ENCODE measurements at regions not wholly inside any gene's neighbourhood (a gene's known extent, or its start where the extent isn't known, plus 50 kb on each side); places are given as distances from the start of the nearest gene placed in this dataset.
A peak's percentile ranks its signal among the peaks of the same experiment; 100 is the strongest.

- H3K36me3 ChIP-seq (ENCODE audit: control insufficient read depth, insufficient read depth, low read length, severe bottlenecking): no peaks in the 10 kb centered on the region
- H3K9ac ChIP-seq (ENCODE audit: low read length): no peak overlapping the region
- DNase-seq (ENCODE audit: low read depth): no peak
- peaks cover 27% of the 10 kb centered on the region for H3K4me1 ChIP-seq (ENCODE audit: control insufficient read depth, insufficient read depth, low read length)
- no peak overlapping the region for H3K4me3 ChIP-seq (ENCODE audit: low read length)
- H3K27me3 ChIP-seq (replicated peaks; ENCODE audit: control insufficient read depth, insufficient read depth, low read length): no peaks in the 10 kb centered on the region
- H3K9me3 ChIP-seq (ENCODE audit: control insufficient read depth, low read length): peaks cover 2% of the 10 kb centered on the region
Observed at GRCh38 chr7:46449743-46450142, 528.7 kb upstream of the IGFBP3 start.

GRCh38 chr7:46448478-46448877, 527.4 kb upstream of the IGFBP3 start:
- DNase-seq (ENCODE audit: low read depth): no peak
- Histone ChIP-seq H3K4me3 (ENCODE audit: low read length) (no peak overlapping the region), H3K4me1 (ENCODE audit: control insufficient read depth, insufficient read depth, low read length) (peaks cover 20% of the 10 kb centered on the region), H3K9me3 (ENCODE audit: control insufficient read depth, low read length) (peaks cover 2% of the 10 kb centered on the region), H3K27me3 (replicated peaks; ENCODE audit: control insufficient read depth, insufficient read depth, low read length) (no peaks in the 10 kb centered on the region), H3K9ac (ENCODE audit: low read length) (no peak overlapping the region), H3K36me3 (ENCODE audit: control insufficient read depth, insufficient read depth, low read length, severe bottlenecking) (no peaks in the 10 kb centered on the region)

GRCh38 chr7:46446151-46446550, 525.1 kb upstream of the IGFBP3 start:
- H3K36me3 ChIP-seq (ENCODE audit: control insufficient read depth, insufficient read depth, low read length, severe bottlenecking): no peaks in the 10 kb centered on the region
- no peak overlapping the region for H3K9ac ChIP-seq (ENCODE audit: low read length)
- DNase-seq (ENCODE audit: low read depth): no peak
- no peaks in the 10 kb centered on the region for H3K27me3 ChIP-seq (replicated peaks; ENCODE audit: control insufficient read depth, insufficient read depth, low read length)
- peaks cover 13% of the 10 kb centered on the region for H3K4me1 ChIP-seq (ENCODE audit: control insufficient read depth, insufficient read depth, low read length)
- no peak overlapping the region for H3K4me3 ChIP-seq (ENCODE audit: low read length)
- H3K9me3 ChIP-seq (ENCODE audit: control insufficient read depth, low read length): peaks cover 2% of the 10 kb centered on the region

GRCh38 chr7:46444256-46444655, 523.2 kb upstream of the IGFBP3 start:
- no peaks in the 10 kb centered on the region for H3K36me3 ChIP-seq (ENCODE audit: control insufficient read depth, insufficient read depth, low read length, severe bottlenecking)
- no peak overlapping the region for H3K4me3 ChIP-seq (ENCODE audit: low read length)
- H3K4me1 ChIP-seq (ENCODE audit: control insufficient read depth, insufficient read depth, low read length): no peaks in the 10 kb centered on the region
- H3K9me3 ChIP-seq (ENCODE audit: control insufficient read depth, low read length): peaks cover 2% of the 10 kb centered on the region
- no peak overlapping the region for H3K9ac ChIP-seq (ENCODE audit: low read length)
- H3K27me3 ChIP-seq (replicated peaks; ENCODE audit: control insufficient read depth, insufficient read depth, low read length): no peaks in the 10 kb centered on the region
- DNase-seq (ENCODE audit: low read depth): no peak

- no peak for DNase-seq (ENCODE audit: low read depth)
- Histone ChIP-seq H3K9me3 (ENCODE audit: control insufficient read depth, low read length) (peaks cover 20% of the 10 kb centered on the region), H3K9ac (ENCODE audit: low read length) (no peak overlapping the region), H3K4me3 (ENCODE audit: low read length) (no peak overlapping the region), H3K4me1 (ENCODE audit: control insufficient read depth, insufficient read depth, low read length) (no peaks in the 10 kb centered on the region), H3K27me3 (replicated peaks; ENCODE audit: control insufficient read depth, insufficient read depth, low read length) (no peaks in the 10 kb centered on the region), H3K36me3 (ENCODE audit: control insufficient read depth, insufficient read depth, low read length, severe bottlenecking) (no peaks in the 10 kb centered on the region)
Observed at GRCh38 chr7:46440186-46440585, 519.1 kb upstream of the IGFBP3 start.

- H3K9ac ChIP-seq (ENCODE audit: low read length): no peak overlapping the region
- H3K9me3 ChIP-seq (ENCODE audit: control insufficient read depth, low read length): peaks cover 20% of the 10 kb centered on the region
- H3K27me3 ChIP-seq (replicated peaks; ENCODE audit: control insufficient read depth, insufficient read depth, low read length): no peaks in the 10 kb centered on the region
- H3K36me3 ChIP-seq (ENCODE audit: control insufficient read depth, insufficient read depth, low read length, severe bottlenecking): no peaks in the 10 kb centered on the region
- H3K4me1 ChIP-seq (ENCODE audit: control insufficient read depth, insufficient read depth, low read length): peaks cover 15% of the 10 kb centered on the region
- H3K4me3 ChIP-seq (ENCODE audit: low read length): no peak overlapping the region
- DNase-seq (ENCODE audit: low read depth): peak; percentile 88
Observed at GRCh38 chr7:46432708-46433107, 511.6 kb upstream of the IGFBP3 start.

- Histone ChIP-seq H3K9ac (ENCODE audit: low read length) (no peak overlapping the region), H3K4me1 (ENCODE audit: control insufficient read depth, insufficient read depth, low read length) (peaks cover 14% of the 10 kb centered on the region), H3K27me3 (replicated peaks; ENCODE audit: control insufficient read depth, insufficient read depth, low read length) (no peaks in the 10 kb centered on the region), H3K36me3 (ENCODE audit: control insufficient read depth, insufficient read depth, low read length, severe bottlenecking) (no peaks in the 10 kb centered on the region), H3K4me3 (ENCODE audit: low read length) (no peak overlapping the region), H3K9me3 (ENCODE audit: control insufficient read depth, low read length) (no peaks in the 10 kb centered on the region)
- DNase-seq (ENCODE audit: low read depth): no peak
Observed at GRCh38 chr7:46428295-46428694, 507.2 kb upstream of the IGFBP3 start.

- Histone ChIP-seq H3K4me3 (ENCODE audit: low read length) (no peak overlapping the region), H3K4me1 (ENCODE audit: control insufficient read depth, insufficient read depth, low read length) (no peaks in the 10 kb centered on the region), H3K9me3 (ENCODE audit: control insufficient read depth, low read length) (no peaks in the 10 kb centered on the region), H3K9ac (ENCODE audit: low read length) (no peak overlapping the region), H3K36me3 (ENCODE audit: control insufficient read depth, insufficient read depth, low read length, severe bottlenecking) (no peaks in the 10 kb centered on the region), H3K27me3 (replicated peaks; ENCODE audit: control insufficient read depth, insufficient read depth, low read length) (no peaks in the 10 kb centered on the region)
- DNase-seq (ENCODE audit: low read depth): no peak
Observed at GRCh38 chr7:46424934-46425333, 503.9 kb upstream of the IGFBP3 start.

- Histone ChIP-seq H3K36me3 (ENCODE audit: control insufficient read depth, insufficient read depth, low read length, severe bottlenecking) (no peaks in the 10 kb centered on the region), H3K4me1 (ENCODE audit: control insufficient read depth, insufficient read depth, low read length) (no peaks in the 10 kb centered on the region), H3K4me3 (ENCODE audit: low read length) (no peak overlapping the region), H3K27me3 (replicated peaks; ENCODE audit: control insufficient read depth, insufficient read depth, low read length) (no peaks in the 10 kb centered on the region), H3K9ac (ENCODE audit: low read length) (no peak overlapping the region), H3K9me3 (ENCODE audit: control insufficient read depth, low read length) (no peaks in the 10 kb centered on the region)
- DNase-seq (ENCODE audit: low read depth): no peak
Observed at GRCh38 chr7:46421441-46422230, 500.6 kb upstream of the IGFBP3 start.

- no peaks in the 10 kb centered on the region for H3K9me3 ChIP-seq (ENCODE audit: control insufficient read depth, low read length)
- no peaks in the 10 kb centered on the region for H3K4me1 ChIP-seq (ENCODE audit: control insufficient read depth, insufficient read depth, low read length)
- no peak for DNase-seq (ENCODE audit: low read depth)
- no peaks in the 10 kb centered on the region for H3K36me3 ChIP-seq (ENCODE audit: control insufficient read depth, insufficient read depth, low read length, severe bottlenecking)
- H3K9ac ChIP-seq (ENCODE audit: low read length): no peak overlapping the region
- no peak overlapping the region for H3K4me3 ChIP-seq (ENCODE audit: low read length)
- no peaks in the 10 kb centered on the region for H3K27me3 ChIP-seq (replicated peaks; ENCODE audit: control insufficient read depth, insufficient read depth, low read length)
Observed at GRCh38 chr7:46414946-46415345, 493.9 kb upstream of the IGFBP3 start.

- H3K9ac ChIP-seq (ENCODE audit: low read length): no peak overlapping the region
- no peaks in the 10 kb centered on the region for H3K9me3 ChIP-seq (ENCODE audit: control insufficient read depth, low read length)
- H3K36me3 ChIP-seq (ENCODE audit: control insufficient read depth, insufficient read depth, low read length, severe bottlenecking): no peaks in the 10 kb centered on the region
- no peaks in the 10 kb centered on the region for H3K4me1 ChIP-seq (ENCODE audit: control insufficient read depth, insufficient read depth, low read length)
- H3K4me3 ChIP-seq (ENCODE audit: low read length): no peak overlapping the region
- DNase-seq (ENCODE audit: low read depth): no peak
- H3K27me3 ChIP-seq (replicated peaks; ENCODE audit: control insufficient read depth, insufficient read depth, low read length): no peaks in the 10 kb centered on the region
Observed at GRCh38 chr7:46411236-46411635, 490.2 kb upstream of the IGFBP3 start.

- Histone ChIP-seq H3K36me3 (ENCODE audit: control insufficient read depth, insufficient read depth, low read length, severe bottlenecking) (no peaks in the 10 kb centered on the region), H3K27me3 (replicated peaks; ENCODE audit: control insufficient read depth, insufficient read depth, low read length) (no peaks in the 10 kb centered on the region), H3K4me1 (ENCODE audit: control insufficient read depth, insufficient read depth, low read length) (no peaks in the 10 kb centered on the region), H3K9ac (ENCODE audit: low read length) (no peak overlapping the region), H3K4me3 (ENCODE audit: low read length) (no peak overlapping the region), H3K9me3 (ENCODE audit: control insufficient read depth, low read length) (no peaks in the 10 kb centered on the region)
- DNase-seq (ENCODE audit: low read depth): no peak
Observed at GRCh38 chr7:46407125-46407524, 486.1 kb upstream of the IGFBP3 start.
